Glomerular visceral epithelial cell (primary cell): ENCODE measurements at regions not wholly inside any gene's neighbourhood (a gene's known extent, or its start where the extent isn't known, plus 50 kb on each side); places are given as distances from the start of the nearest gene placed in this dataset.

ENCODE experiments used
- DNase-seq: peaks from one replicate; pipeline ENCODE4 v3.0.0-alpha.2; 2016; ENCODE audit errors: extremely low spot score

DNA sequence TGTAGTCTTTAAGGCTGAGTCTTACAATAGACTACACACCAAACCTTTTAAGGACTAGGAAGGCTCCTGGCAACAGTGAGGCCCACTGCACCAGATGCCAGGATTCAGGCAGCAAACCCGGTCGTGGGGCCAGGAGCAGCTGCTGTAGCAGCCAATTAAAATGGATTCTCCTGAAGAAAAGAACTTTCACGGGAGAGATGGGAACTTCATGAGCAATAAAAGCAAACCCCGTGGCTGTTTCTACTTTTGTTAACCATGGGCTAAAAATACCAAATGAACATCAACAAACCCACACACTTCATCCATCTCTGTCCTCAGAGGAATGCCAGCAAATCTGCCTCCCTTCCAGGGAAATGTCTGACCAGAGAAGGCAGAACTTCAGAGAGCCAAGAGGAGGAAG is 101.4 kb downstream of the BTC start:
- DNase-seq = no peak
